HepG2 (cell line): ENCODE measurements at regions not wholly inside any gene's neighbourhood (a gene's known extent, or its start where the extent isn't known, plus 50 kb on each side); places are given as distances from the start of the nearest gene placed in this dataset.

ENCODE experiments used
- ATAC-seq: fragments of 200-7000 bp; cut with Tn5 transposase; 3 replicates; pipeline ENCODE4 v1.9.1; 2020; ENCODE audit warnings: mild to moderate bottlenecking, moderate library complexity
- BruUV-seq: library from RNA; stranded (reverse); fragments of 400-500 nt; replicated peaks from 2 replicates; lab custom pipeline; 2021; lab: Mats Ljungman, UMichigan
- CTCF ChIA-PET: fragments of 300-600 bp; formaldehyde crosslinking; extraction: SDS; loops from one replicate; lab custom pipeline; 2021; ENCODE audit warnings: low total read pairs, inconsistent platforms, low intra/inter-chr PET ratio; lab: Yijun Ruan, JAX
- POLR2A ChIA-PET: fragments of 350-600 bp; sonication (Branson Sonifier 250); formaldehyde crosslinking; loops from one replicate; lab custom pipeline; 2020; ENCODE audit warnings: antibody characterized with exemption, inconsistent platforms; lab: Yijun Ruan, JAX
- DNase-seq: peaks from one replicate; pipeline ENCODE4 v3.0.0-alpha.2; 2015; ENCODE audit warnings: low spot score
- FAIRE-seq: peaks from 3 replicates; lab custom pipeline; 2011; peaks lifted over from hg19 to GRCh38; lab: Jason Lieb, UNC
- H2AFZ ChIP-seq: one replicate; pipeline ENCODE4 v1.6.1; 2011; ENCODE audit warnings: low read length, inconsistent platforms
- H3K27ac ChIP-seq: fragments of 300-600 bp; 3 replicates; pipeline ENCODE4 v1.8.0; 2011; ENCODE audit warnings: mixed run types, mild to moderate bottlenecking, mixed read lengths, low read length, inconsistent platforms; ENCODE audit not compliant: insufficient read depth; ENCODE audit errors: extremely low read length
- H3K27me3 ChIP-seq, 2 experiments: fragments of 200-600 bp in 1 of 2; 2 replicates in 1 of 2; 3 replicates in 1 of 2; pipeline versions ENCODE4 v1.6.0 to v1.8.0; 2011; ENCODE audit warnings: low read length in 2 of 2, mild to moderate bottlenecking in 2 of 2, moderate library complexity in 2 of 2, inconsistent platforms in 1 of 2; ENCODE audit not compliant: insufficient read depth in 2 of 2, control insufficient read depth in 1 of 2
- H3K36me3 ChIP-seq, 2 experiments: fragments of 200-600 bp in 1 of 2; replicated peaks in 1 of 2; 2 replicates in 1 of 2; 3 replicates in 1 of 2; pipeline versions ENCODE4 v1.5.1 to v1.8.0; 2011; ENCODE audit warnings: low read length in 2 of 2, inconsistent platforms in 1 of 2; ENCODE audit not compliant: insufficient read depth in 2 of 2, control insufficient read depth in 1 of 2
- H3K4me1 ChIP-seq: 2 replicates; pipeline ENCODE4 v1.5.1; 2012; ENCODE audit warnings: low read length, inconsistent platforms; ENCODE audit not compliant: insufficient read depth
- H3K4me2 ChIP-seq: 2 replicates; pipeline ENCODE4 v1.6.0; 2011; ENCODE audit warnings: low read depth, low read length, inconsistent platforms
- H3K4me3 ChIP-seq, 3 experiments: fragments of 200-600 bp in 1 of 3; sonication (generic), shearing (Covaris generic) in 1 of 3; replicated peaks in 1 of 3; 2 replicates each; pipeline ENCODE4 v1.5.1; 2011 to 2016; ENCODE audit warnings: low read length in 3 of 3, inconsistent platforms in 2 of 3, low read depth in 2 of 3, mild to moderate bottlenecking in 2 of 3, control low read depth in 1 of 3, mixed read lengths in 1 of 3; ENCODE audit not compliant: insufficient read depth in 1 of 3
- H3K79me2 ChIP-seq: one replicate; pipeline ENCODE4 v1.6.1; 2011; ENCODE audit warnings: low read length, inconsistent platforms; ENCODE audit not compliant: insufficient read depth
- H3K9ac ChIP-seq: 2 replicates; pipeline ENCODE4 v1.6.0; 2011; ENCODE audit warnings: mild to moderate bottlenecking, low read depth, low read length, inconsistent platforms; ENCODE audit not compliant: insufficient read depth
- H3K9me3 ChIP-seq: 2 replicates; pipeline ENCODE4 v1.5.1; 2012; ENCODE audit warnings: mild to moderate bottlenecking, low read length
- H4K20me1 ChIP-seq: 2 replicates; pipeline ENCODE4 v1.6.0; 2011; ENCODE audit warnings: inconsistent platforms, mild to moderate bottlenecking, low read length, moderate library complexity; ENCODE audit not compliant: insufficient read depth
- DZIP1 ChIP-seq: sonication (generic); formaldehyde crosslinking; IDR thresholded peaks from 2 replicates; pipeline ENCODE4 v1.5.0; 2020; ENCODE audit warnings: mild to moderate bottlenecking, missing genetic modification reagents
- MYC ChIP-seq: sonication (generic); formaldehyde crosslinking; IDR thresholded peaks from 2 replicates; pipeline ENCODE4 v1.9.0; 2021; ENCODE audit warnings: missing genetic modification reagents, borderline replicate concordance
- RNF2 ChIP-seq: fragments of 450-650 bp; conservative IDR thresholded peaks from 2 replicates; pipeline ENCODE4 v1.6.1; 2016; ENCODE audit warnings: low read depth
- SOX6 ChIP-seq, 2 experiments: fragments of 450-650 bp in 1 of 2; sonication (generic) in 1 of 2; formaldehyde crosslinking in 1 of 2; IDR thresholded peaks; 2 replicates each; pipeline versions ENCODE4 v1.4.0 to v1.6.1; 2017 to 2020; ENCODE audit warnings: antibody characterized with exemption in 1 of 2, mild to moderate bottlenecking in 1 of 2, missing genetic modification reagents in 1 of 2
- USF2 ChIP-seq, 2 experiments: sonication (generic) in 1 of 2; formaldehyde crosslinking in 1 of 2; IDR thresholded peaks; 2 replicates each; pipeline versions ENCODE4 v1.5.1 to v1.6.1; 2011 to 2020; ENCODE audit warnings: borderline replicate concordance in 1 of 2, low read depth in 1 of 2, low read length in 1 of 2, mild to moderate bottlenecking in 1 of 2, missing genetic modification reagents in 1 of 2, moderate library complexity in 1 of 2
- ZKSCAN1 ChIP-seq: fragments of 150-350 bp; IDR thresholded peaks from 2 replicates; pipeline ENCODE4 v1.6.1; 2014; ENCODE audit warnings: low read length
- ZKSCAN8 ChIP-seq: IDR thresholded peaks from 2 replicates; pipeline ENCODE4 v1.6.1; 2016; ENCODE audit warnings: borderline replicate concordance, missing genetic modification reagents, missing compliant biosample characterization
- ZNF20 ChIP-seq: sonication (generic); formaldehyde crosslinking; IDR thresholded peaks from 2 replicates; pipeline ENCODE4 v1.4.0; 2020; ENCODE audit warnings: mild to moderate bottlenecking, moderate library complexity, missing genetic modification reagents
- ZNF335 ChIP-seq: sonication (generic); formaldehyde crosslinking; IDR thresholded peaks from 2 replicates; pipeline ENCODE4 v1.4.0; 2020; ENCODE audit warnings: missing genetic modification reagents
- ZNF362 ChIP-seq: sonication (generic); formaldehyde crosslinking; IDR thresholded peaks from 2 replicates; pipeline ENCODE4 v1.4.0; 2020; ENCODE audit warnings: missing genetic modification reagents, mild to moderate bottlenecking, borderline replicate concordance
- ZNF567 ChIP-seq: sonication (generic); formaldehyde crosslinking; IDR thresholded peaks from 2 replicates; pipeline ENCODE4 v1.8.1; 2023; ENCODE audit warnings: mild to moderate bottlenecking, missing genetic modification reagents, borderline replicate concordance
- ZNF605 ChIP-seq: sonication (generic); formaldehyde crosslinking; IDR thresholded peaks from 2 replicates; pipeline ENCODE4 v1.8.0; 2022; ENCODE audit warnings: mild to moderate bottlenecking, missing genetic modification reagents
- ZNF687 ChIP-seq: sonication (generic); formaldehyde crosslinking; IDR thresholded peaks from 2 replicates; pipeline ENCODE4 v1.5.1; 2020; ENCODE audit warnings: mild to moderate bottlenecking, missing genetic modification reagents, moderate library complexity
- WGBS: methylation state at CpG from one replicate; pipeline ENCODE4 v1.1.6; 2017; ENCODE audit warnings: low lambda C conversion rate; 5-methylcytosine and 5-hydroxymethylcytosine counted together
- in situ Hi-C: cut with HindIII; loops from 2 replicates; pipeline ENCODE4 v1.10.0; 2017; ENCODE audit warnings: low pct_unique_long_range_greater_than_20kb; ENCODE audit not compliant: extremely low pct_ligation_motif_present
- intact Hi-C: fragments of 100-400 bp; cut with micrococcal nuclease; formaldehyde crosslinking; loops from one replicate; pipeline ENCODE4 v1.10.0; 2022; ENCODE audit not compliant: unreplicated experiment

GRCh38 chrX:116841290-116841689 is 378.5 kb upstream of the CT83 start:
- H3K79me2 ChIP-seq: no peaks in the 10 kb centered on the region
- no peaks in the 10 kb centered on the region for H3K4me1 ChIP-seq
- WGBS: 15% methylated on average over 3 of the region's 3 CpGs
- no peaks in the 10 kb centered on the region for H3K9me3 ChIP-seq
- no peaks in the 10 kb centered on the region for H4K20me1 ChIP-seq
- no peak overlapping the region for H3K9ac ChIP-seq
- no peaks in the 10 kb centered on the region for H3K36me3 ChIP-seq
- H3K4me2 ChIP-seq: no peak overlapping the region
- CTCF ChIA-PET: no interaction called here
- DNase-seq: no peak
- no peak overlapping the region for H2AFZ ChIP-seq
- no peak for ATAC-seq
- POLR2A ChIA-PET: no interaction called here
- in situ Hi-C loops: no loop called here
- H3K27ac ChIP-seq: no peak overlapping the region
- FAIRE-seq: no peak
- no peaks in the 10 kb centered on the region for H3K27me3 ChIP-seq
- intact Hi-C loops: no loop called here
- H3K4me3 ChIP-seq: no peak overlapping the region
- TF ChIP-seq ZNF605 (CRISPR knock-in tag) (no peak), ZNF567 (CRISPR knock-in tag) (no peak), ZNF362 (no peak), SOX6 (IDR thresholded peaks at IDR 0.05) (no peak), SOX6 (CRISPR knock-in tag; IDR thresholded peaks at IDR 0.05) (no peak), DZIP1 (CRISPR knock-in tag) (no peak), MYC (CRISPR knock-in tag) (no peak), RNF2 (no peak), ZKSCAN1 (no peak), USF2 (IDR thresholded peaks at IDR 0.05; ENCODE audit: low read depth, low read length) (no peak), USF2 (CRISPR knock-in tag; IDR thresholded peaks at IDR 0.05; ENCODE audit: borderline replicate concordance) (no peak), ZKSCAN8 (CRISPR knock-in tag) (no peak), ZNF20 (CRISPR knock-in tag) (no peak), ZNF335 (CRISPR knock-in tag) (no peak), ZNF687 (no peak)
- BruUV-seq: no TSS peak
